OCI-LY1 (cell line): ENCODE measurements at regions not wholly inside any gene's neighbourhood (a gene's known extent, or its start where the extent isn't known, plus 50 kb on each side); places are given as distances from the start of the nearest gene placed in this dataset.

ENCODE experiments used
- H2AFZ ChIP-seq: fragments of 200-600 bp; sonication (generic), shearing (Covaris generic); 2 replicates; pipeline ENCODE4 v1.6.0; 2014; ENCODE audit warnings: antibody characterized with exemption, mild to moderate bottlenecking, low read length
- H3F3A ChIP-seq: fragments of 200-600 bp; sonication (generic), shearing (Covaris generic); 2 replicates; pipeline ENCODE4 v1.6.0; 2014; ENCODE audit warnings: mild to moderate bottlenecking, antibody characterized with exemption, low read length, moderate library complexity; ENCODE audit not compliant: insufficient read depth
- H3K27ac ChIP-seq: fragments of 200-600 bp; sonication (generic); 2 replicates; pipeline ENCODE4 v1.5.1; 2014; ENCODE audit warnings: low read length, mixed run types, mild to moderate bottlenecking, low read depth; ENCODE audit not compliant: poor library complexity, severe bottlenecking
- H3K27me3 ChIP-seq: fragments of 200-600 bp; sonication (generic); 2 replicates; pipeline ENCODE4 v1.6.0; 2014; ENCODE audit warnings: antibody characterized with exemption, mild to moderate bottlenecking, low read length, moderate library complexity; ENCODE audit not compliant: insufficient read depth
- H3K36me3 ChIP-seq: fragments of 200-600 bp; sonication (generic); 2 replicates; pipeline ENCODE4 v1.6.1; 2014; ENCODE audit warnings: mild to moderate bottlenecking, antibody characterized with exemption, low read length, moderate library complexity, mixed read lengths; ENCODE audit not compliant: insufficient read depth
- H3K4me1 ChIP-seq: fragments of 200-600 bp; sonication (generic); 2 replicates; pipeline ENCODE4 v1.5.1; 2014; ENCODE audit warnings: mild to moderate bottlenecking, low read length, moderate library complexity; ENCODE audit not compliant: insufficient read depth, severe bottlenecking
- H3K4me2 ChIP-seq: fragments of 200-600 bp; sonication (generic), shearing (Covaris generic); 2 replicates; pipeline ENCODE4 v1.6.1; 2014; ENCODE audit warnings: low read length
- H3K4me3 ChIP-seq: fragments of 200-600 bp; sonication (generic); 2 replicates; pipeline ENCODE4 v1.5.1; 2014; ENCODE audit warnings: low read length, low read depth, mild to moderate bottlenecking, mixed read lengths; ENCODE audit not compliant: poor library complexity, severe bottlenecking
- H3K79me2 ChIP-seq: fragments of 200-600 bp; shearing (Covaris generic); 2 replicates; pipeline ENCODE4 v1.6.1; 2016; ENCODE audit warnings: mixed run types, low read length, mixed read lengths; ENCODE audit not compliant: insufficient read depth
- H3K9ac ChIP-seq: fragments of 200-600 bp; sonication (generic), shearing (Covaris generic); 2 replicates; pipeline ENCODE4 v1.6.1; 2014; ENCODE audit warnings: mild to moderate bottlenecking, low read length, mixed read lengths
- H3K9me2 ChIP-seq: fragments of 200-600 bp; sonication (generic), shearing (Covaris generic); 2 replicates; pipeline ENCODE4 v1.6.1; 2014; ENCODE audit warnings: low read depth, mild to moderate bottlenecking, low read length, mixed read lengths
- H3K9me3 ChIP-seq: fragments of 200-600 bp; shearing (Covaris generic); 2 replicates; pipeline ENCODE4 v1.6.1; 2014; ENCODE audit warnings: low read length, mixed read lengths
- H4K20me1 ChIP-seq: fragments of 200-600 bp; sonication (generic), shearing (Covaris generic); 2 replicates; pipeline ENCODE4 v1.6.0; 2016; ENCODE audit warnings: mild to moderate bottlenecking, low read length; ENCODE audit not compliant: insufficient read depth
- CTCF ChIP-seq: fragments of 200-600 bp; sonication (generic), shearing (Covaris generic); IDR thresholded peaks from 2 replicates; pipeline ENCODE4 v1.5.1; 2017; ENCODE audit warnings: mild to moderate bottlenecking, antibody characterized with exemption, low read length, moderate library complexity, mixed read lengths
- EZH2 ChIP-seq: fragments of 200-600 bp; sonication (generic), shearing (Covaris generic); IDR thresholded peaks from 2 replicates; pipeline ENCODE4 v1.8.0; 2017; ENCODE audit warnings: borderline replicate concordance, mixed run types, mild to moderate bottlenecking, antibody characterized with exemption, low read length, moderate library complexity, mixed read lengths

DNA sequence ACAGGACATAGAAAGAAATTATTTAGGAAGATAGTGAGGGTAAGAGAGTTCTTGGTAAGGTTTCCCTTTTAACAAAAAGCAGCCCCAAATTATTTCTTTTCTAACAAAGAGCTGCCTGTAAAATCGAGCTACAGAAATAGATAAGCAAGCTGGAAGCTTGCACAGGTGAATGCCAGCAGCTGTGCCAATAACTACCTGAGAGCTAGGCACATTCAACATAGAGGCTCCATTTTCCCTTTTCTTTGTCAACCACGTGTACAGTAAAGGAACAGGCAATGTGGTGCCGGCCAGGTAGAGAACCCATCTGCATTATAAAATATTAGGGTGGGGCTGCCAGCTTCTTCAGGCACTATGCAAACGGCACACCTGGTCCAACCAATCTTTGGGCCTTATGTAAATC, 341.6 kb upstream of the JAG1 start:
- H3K9me3 ChIP-seq, result no peaks in the 10 kb centered on the region
- no peaks in the 10 kb centered on the region for H3F3A ChIP-seq
- no peak overlapping the region for H3K4me2 ChIP-seq
- H3K9ac ChIP-seq, result no peak overlapping the region
- no peaks in the 10 kb centered on the region for H3K79me2 ChIP-seq
- H2AFZ ChIP-seq, result no peak overlapping the region
- H4K20me1 ChIP-seq, result no peaks in the 10 kb centered on the region
- H3K9me2 ChIP-seq, result no peaks in the 10 kb centered on the region
- no peak overlapping the region for H3K4me3 ChIP-seq
- no peaks in the 10 kb centered on the region for H3K4me1 ChIP-seq
- H3K27ac ChIP-seq, result no peak overlapping the region
- H3K36me3 ChIP-seq, result no peaks in the 10 kb centered on the region
- no peaks in the 10 kb centered on the region for H3K27me3 ChIP-seq
- TF ChIP-seq CTCF (no peak), EZH2 (no peak)

DNA sequence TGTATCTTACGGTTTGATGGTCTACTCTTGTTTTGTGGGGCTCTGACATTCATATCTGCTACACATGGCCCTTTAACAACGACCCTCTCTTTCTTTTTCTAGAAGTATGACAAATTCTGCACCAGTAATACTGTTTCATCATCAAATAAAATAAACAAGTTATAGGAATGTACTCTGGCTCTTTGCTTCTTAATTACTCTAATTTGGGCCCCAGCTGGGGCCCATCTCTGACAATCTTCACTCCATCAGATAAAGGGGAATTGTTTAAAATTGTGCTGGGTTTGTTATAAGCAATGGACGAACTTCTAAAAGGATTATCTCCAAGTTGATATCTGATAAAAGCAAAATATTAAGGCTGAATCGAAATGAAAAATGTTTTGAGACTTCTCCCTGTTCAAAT, 343.6 kb upstream of the JAG1 start:
- Histone ChIP-seq H3K27ac (no peak overlapping the region), H3K9me3 (no peaks in the 10 kb centered on the region), H3K4me2 (no peak overlapping the region), H3K79me2 (no peaks in the 10 kb centered on the region), H2AFZ (no peak overlapping the region), H3K27me3 (no peaks in the 10 kb centered on the region), H3F3A (no peaks in the 10 kb centered on the region), H3K4me3 (no peak overlapping the region), H3K9me2 (no peaks in the 10 kb centered on the region), H4K20me1 (no peaks in the 10 kb centered on the region), H3K36me3 (no peaks in the 10 kb centered on the region), H3K4me1 (no peaks in the 10 kb centered on the region), H3K9ac (no peak overlapping the region)
- TF ChIP-seq EZH2 (no peak), CTCF (no peak)

GRCh38 chr20:11018668-11019170, 344.9 kb upstream of the JAG1 start:
- no peak overlapping the region for H3K27ac ChIP-seq
- H3K9me3 ChIP-seq, result no peaks in the 10 kb centered on the region
- H4K20me1 ChIP-seq, result no peaks in the 10 kb centered on the region
- no peak overlapping the region for H3K4me2 ChIP-seq
- H2AFZ ChIP-seq, result no peak overlapping the region
- no peak overlapping the region for H3K9ac ChIP-seq
- TF ChIP-seq CTCF (no peak), EZH2 (no peak)
- H3K4me1 ChIP-seq, result no peaks in the 10 kb centered on the region
- no peak overlapping the region for H3K4me3 ChIP-seq
- no peaks in the 10 kb centered on the region for H3K79me2 ChIP-seq
- H3K36me3 ChIP-seq, result no peaks in the 10 kb centered on the region
- H3F3A ChIP-seq, result no peaks in the 10 kb centered on the region
- H3K9me2 ChIP-seq, result no peaks in the 10 kb centered on the region
- no peaks in the 10 kb centered on the region for H3K27me3 ChIP-seq
